ENCODE measurements at regions not wholly inside any gene's neighbourhood (a gene's known extent, or its start where the extent isn't known, plus 50 kb on each side); places are given as distances from the start of the nearest gene placed in this dataset.

DNA sequence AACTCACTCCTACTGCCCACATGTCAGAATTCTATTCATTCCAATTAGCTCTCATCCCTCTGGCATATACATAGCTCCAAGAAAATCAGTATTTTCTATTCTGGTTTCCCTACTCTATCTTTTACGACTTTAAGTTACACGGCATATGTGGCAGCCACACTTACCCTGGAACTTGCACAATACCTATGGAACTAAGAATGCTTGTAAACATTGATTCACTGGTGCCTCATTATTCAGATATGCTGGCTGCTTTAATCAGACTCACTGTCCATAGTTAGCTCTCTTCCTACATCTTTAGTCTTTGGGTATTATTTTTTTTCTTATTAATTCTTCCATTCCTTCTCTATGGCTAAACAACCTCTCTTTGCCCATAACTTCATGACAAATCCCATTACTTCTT is 1519.9 kb upstream of the ACVR2A start:
- Histone ChIP-seq H3K27me3 (replicated peaks in 2 of 5; ENCODE audit: control insufficient read depth in 4 of 5, insufficient read depth in 5 of 5, low read length in 4 of 5) (no peaks in the 10 kb centered on the region), H3K9me3 (ENCODE audit: control extremely low read depth in 1 of 5, control insufficient read depth in 4 of 5, insufficient read depth in 2 of 5, low read depth in 1 of 5, low read length in 4 of 5) (no peaks in the 10 kb centered on the region), H3K4me1 (ENCODE audit: control extremely low read depth in 1 of 4, control insufficient read depth in 4 of 4, insufficient read depth in 4 of 4, low read length in 3 of 4) (peaks cover 9 to 27% (median 12%) of the 10 kb centered on the region in 4 experiments), H3K27ac (ENCODE audit: insufficient read depth in 1 of 2, low read depth in 1 of 2, low read length in 2 of 2, poor library complexity in 1 of 2, severe bottlenecking in 2 of 2) (no peak overlapping the region), H3K4me3 (ENCODE audit: control insufficient read depth in 1 of 7, extremely low read depth in 1 of 7, insufficient read depth in 4 of 7, low read depth in 2 of 7, low read length in 6 of 7) (no peak overlapping the region), H3K36me3 (ENCODE audit: control insufficient read depth in 4 of 4, insufficient read depth in 4 of 4, low read length in 3 of 4) (no peaks in the 10 kb centered on the region)
- POLR2A ChIA-PET = no interaction called here
- no peak for DNase-seq
- CTCF ChIA-PET = no interaction called here
- 96% methylated on average over 2 of the region's 2 CpGs for WGBS (ENCODE audit: insufficient coverage)

DNA sequence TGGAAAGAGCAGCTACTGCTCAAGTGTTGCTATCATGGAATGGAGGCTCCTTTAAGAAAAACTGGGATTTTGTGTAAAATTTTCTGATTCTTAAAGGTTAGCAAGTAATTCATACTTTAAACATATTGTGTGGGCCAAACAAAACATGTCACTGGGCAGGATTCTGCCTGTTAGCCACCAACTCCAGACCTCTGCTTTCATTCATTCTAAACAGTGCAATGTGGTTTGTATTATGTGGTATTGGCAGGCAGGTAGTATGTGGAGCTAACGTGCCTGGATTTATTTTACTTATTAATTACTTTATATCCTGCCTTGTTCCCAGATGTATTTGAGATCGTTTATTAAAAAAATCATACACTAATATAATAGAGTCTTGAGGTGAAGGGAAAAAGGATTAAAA is 1521.3 kb upstream of the ACVR2A start:
- Histone ChIP-seq H3K27ac (ENCODE audit: insufficient read depth in 1 of 2, low read depth in 1 of 2, low read length in 2 of 2, poor library complexity in 1 of 2, severe bottlenecking in 2 of 2) (no peak overlapping the region), H3K4me3 (ENCODE audit: control insufficient read depth in 1 of 7, extremely low read depth in 1 of 7, insufficient read depth in 4 of 7, low read depth in 2 of 7, low read length in 6 of 7) (no peak overlapping the region), H3K4me1 (ENCODE audit: control extremely low read depth in 1 of 4, control insufficient read depth in 4 of 4, insufficient read depth in 4 of 4, low read length in 3 of 4) (peaks cover 9 to 27% (median 12%) of the 10 kb centered on the region in 4 experiments), H3K27me3 (replicated peaks in 2 of 5; ENCODE audit: control insufficient read depth in 4 of 5, insufficient read depth in 5 of 5, low read length in 4 of 5) (no peaks in the 10 kb centered on the region), H3K9me3 (ENCODE audit: control extremely low read depth in 1 of 5, control insufficient read depth in 4 of 5, insufficient read depth in 2 of 5, low read depth in 1 of 5, low read length in 4 of 5) (no peaks in the 10 kb centered on the region), H3K36me3 (ENCODE audit: control insufficient read depth in 4 of 4, insufficient read depth in 4 of 4, low read length in 3 of 4) (no peaks in the 10 kb centered on the region)
- CTCF ChIA-PET = no interaction called here
- DNase-seq = no peak
- no CpG with 5 or more reads among the region's 2 CpGs for WGBS (ENCODE audit: insufficient coverage)
- POLR2A ChIA-PET = no interaction called here

DNA sequence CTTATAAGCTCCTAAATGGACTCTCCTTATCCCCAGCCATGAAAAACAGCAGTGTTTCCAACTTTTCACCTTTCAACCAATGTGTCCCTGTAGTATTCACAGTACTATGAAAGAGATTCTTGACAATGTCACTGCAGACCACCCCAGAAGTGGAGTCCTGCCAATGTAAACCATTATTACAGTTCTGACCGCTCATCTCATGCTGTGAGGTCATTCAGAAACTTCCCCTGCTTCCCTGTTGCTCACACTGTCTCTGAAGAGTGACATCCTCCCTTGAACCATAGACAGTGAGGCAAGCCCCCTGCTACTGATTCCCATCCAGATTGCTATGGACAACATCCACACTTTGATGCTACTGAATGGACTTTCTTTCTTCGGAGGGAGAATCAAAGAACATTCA is 1523.7 kb upstream of the ACVR2A start:
- Histone ChIP-seq H3K4me3 (ENCODE audit: control insufficient read depth in 1 of 7, extremely low read depth in 1 of 7, insufficient read depth in 4 of 7, low read depth in 2 of 7, low read length in 6 of 7) (no peak overlapping the region), H3K4me1 (ENCODE audit: control extremely low read depth in 1 of 4, control insufficient read depth in 4 of 4, insufficient read depth in 4 of 4, low read length in 3 of 4) (peaks cover under 1 to 17% (median 8%) of the 10 kb centered on the region in 4 experiments), H3K9me3 (ENCODE audit: control extremely low read depth in 1 of 5, control insufficient read depth in 4 of 5, insufficient read depth in 2 of 5, low read depth in 1 of 5, low read length in 4 of 5) (no peaks in the 10 kb centered on the region), H3K36me3 (ENCODE audit: control insufficient read depth in 4 of 4, insufficient read depth in 4 of 4, low read length in 3 of 4) (no peaks in the 10 kb centered on the region), H3K27ac (ENCODE audit: insufficient read depth in 1 of 2, low read depth in 1 of 2, low read length in 2 of 2, poor library complexity in 1 of 2, severe bottlenecking in 2 of 2) (no peak overlapping the region), H3K27me3 (replicated peaks in 2 of 5; ENCODE audit: control insufficient read depth in 4 of 5, insufficient read depth in 5 of 5, low read length in 4 of 5) (no peaks in the 10 kb centered on the region)
- DNase-seq = no peak
- POLR2A ChIA-PET = no interaction called here
- CTCF ChIA-PET = no interaction called here
- 76% methylated on average over 2 of the region's 2 CpGs for WGBS (ENCODE audit: insufficient coverage)

DNA sequence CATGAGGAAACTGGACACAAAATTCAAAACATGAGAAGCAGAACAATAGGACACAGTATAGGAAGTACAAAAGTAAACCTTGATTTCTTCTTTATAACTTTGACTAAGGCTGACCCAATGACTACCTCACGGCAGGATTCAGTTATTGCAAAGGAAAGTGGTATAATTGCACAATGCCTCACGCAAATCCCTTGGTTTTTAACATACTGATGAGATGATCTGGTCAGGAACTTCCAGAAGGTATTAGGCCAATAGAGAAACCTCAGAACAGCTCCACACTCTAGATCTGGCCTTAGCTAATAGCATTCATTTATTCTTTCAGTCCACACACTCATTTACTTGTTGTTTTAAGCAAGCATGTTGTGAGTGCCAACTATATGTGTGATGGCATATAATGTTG is 1526.9 kb upstream of the ACVR2A start:
- ChIA-PET CTCF (no interaction called here), POLR2A (no interaction called here)
- Histone ChIP-seq H3K4me1 (ENCODE audit: control extremely low read depth in 1 of 4, control insufficient read depth in 4 of 4, insufficient read depth in 4 of 4, low read length in 3 of 4) (peaks cover 0 to 13% (median 4%) of the 10 kb centered on the region in 4 experiments), H3K27ac (ENCODE audit: insufficient read depth in 1 of 2, low read depth in 1 of 2, low read length in 2 of 2, poor library complexity in 1 of 2, severe bottlenecking in 2 of 2) (no peak overlapping the region), H3K36me3 (ENCODE audit: control insufficient read depth in 4 of 4, insufficient read depth in 4 of 4, low read length in 3 of 4) (no peaks in the 10 kb centered on the region), H3K4me3 (ENCODE audit: control insufficient read depth in 1 of 7, extremely low read depth in 1 of 7, insufficient read depth in 4 of 7, low read depth in 2 of 7, low read length in 6 of 7) (no peak overlapping the region), H3K27me3 (replicated peaks in 2 of 5; ENCODE audit: control insufficient read depth in 4 of 5, insufficient read depth in 5 of 5, low read length in 4 of 5) (no peaks in the 10 kb centered on the region), H3K9me3 (ENCODE audit: control extremely low read depth in 1 of 5, control insufficient read depth in 4 of 5, insufficient read depth in 2 of 5, low read depth in 1 of 5, low read length in 4 of 5) (no peaks in the 10 kb centered on the region)
- WGBS (ENCODE audit: insufficient coverage) = 80% methylated on average over 2 of the region's 2 CpGs
- DNase-seq = no peak

DNA sequence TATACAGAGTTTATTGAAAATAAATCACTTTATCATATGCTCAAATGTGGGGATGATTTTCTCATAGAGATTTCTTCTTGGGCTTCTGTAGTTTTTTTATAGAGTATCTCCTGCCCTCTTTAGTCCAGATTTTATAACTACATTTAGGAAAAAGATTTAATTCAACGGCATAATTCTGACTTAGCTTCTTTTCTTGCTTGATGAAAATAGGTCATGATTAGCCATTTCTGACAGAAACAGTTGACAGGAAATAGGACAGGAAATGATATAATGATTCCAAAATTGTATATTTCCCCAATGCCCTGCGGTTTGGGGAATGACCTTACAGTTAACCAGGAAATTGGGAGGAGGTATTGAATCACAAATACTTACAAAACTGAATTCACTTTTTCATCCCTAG is 1531.9 kb upstream of the ACVR2A start:
- Histone ChIP-seq H3K36me3 (ENCODE audit: control insufficient read depth in 4 of 4, insufficient read depth in 4 of 4, low read length in 3 of 4) (no peaks in the 10 kb centered on the region), H3K9me3 (ENCODE audit: control extremely low read depth in 1 of 5, control insufficient read depth in 4 of 5, insufficient read depth in 2 of 5, low read depth in 1 of 5, low read length in 4 of 5) (no peaks in the 10 kb centered on the region), H3K27ac (ENCODE audit: insufficient read depth in 1 of 2, low read depth in 1 of 2, low read length in 2 of 2, poor library complexity in 1 of 2, severe bottlenecking in 2 of 2) (no peak overlapping the region), H3K27me3 (replicated peaks in 2 of 5; ENCODE audit: control insufficient read depth in 4 of 5, insufficient read depth in 5 of 5, low read length in 4 of 5) (no peaks in the 10 kb centered on the region), H3K4me3 (ENCODE audit: control insufficient read depth in 1 of 7, extremely low read depth in 1 of 7, insufficient read depth in 4 of 7, low read depth in 2 of 7, low read length in 6 of 7) (no peak overlapping the region), H3K4me1 (ENCODE audit: control extremely low read depth in 1 of 4, control insufficient read depth in 4 of 4, insufficient read depth in 4 of 4, low read length in 3 of 4) (peaks cover 0 to 6% (median 2%) of the 10 kb centered on the region in 4 experiments)
- POLR2A ChIA-PET = no interaction called here
- DNase-seq = peak; percentile 13 to 30 (median 16)
- no CpG with 5 or more reads among the region's 2 CpGs for WGBS (ENCODE audit: insufficient coverage)
- CTCF ChIA-PET = no interaction called here

DNA sequence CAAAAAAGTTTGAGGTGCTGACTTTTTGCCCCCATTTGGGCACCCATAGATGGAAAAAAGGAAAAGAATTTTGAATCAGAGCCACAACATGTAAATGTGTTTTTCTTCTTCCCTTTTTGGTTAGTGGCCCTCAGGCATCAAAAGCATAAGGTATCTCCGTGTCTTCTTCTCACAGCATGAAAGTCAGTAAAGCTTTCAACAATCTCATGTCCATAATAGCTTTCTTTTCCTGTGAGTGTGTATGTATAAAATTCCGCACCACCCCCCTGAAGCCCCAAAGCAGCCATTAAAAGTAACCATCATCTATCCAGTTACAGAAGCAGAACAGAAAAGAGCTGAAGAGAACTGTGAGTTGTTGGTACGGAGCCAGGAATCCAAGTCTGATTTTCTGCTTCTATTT is 1539.7 kb upstream of the ACVR2A start:
- Histone ChIP-seq H3K27me3 (replicated peaks in 2 of 5; ENCODE audit: control insufficient read depth in 4 of 5, insufficient read depth in 5 of 5, low read length in 4 of 5) (no peaks in the 10 kb centered on the region), H3K36me3 (ENCODE audit: control insufficient read depth in 4 of 4, insufficient read depth in 4 of 4, low read length in 3 of 4) (no peaks in the 10 kb centered on the region), H3K27ac (ENCODE audit: insufficient read depth in 1 of 2, low read depth in 1 of 2, low read length in 2 of 2, poor library complexity in 1 of 2, severe bottlenecking in 2 of 2) (no peak overlapping the region), H3K4me3 (ENCODE audit: control insufficient read depth in 1 of 7, extremely low read depth in 1 of 7, insufficient read depth in 4 of 7, low read depth in 2 of 7, low read length in 6 of 7) (no peak overlapping the region), H3K4me1 (ENCODE audit: control extremely low read depth in 1 of 4, control insufficient read depth in 4 of 4, insufficient read depth in 4 of 4, low read length in 3 of 4) (no peaks in the 10 kb centered on the region), H3K9me3 (ENCODE audit: control extremely low read depth in 1 of 5, control insufficient read depth in 4 of 5, insufficient read depth in 2 of 5, low read depth in 1 of 5, low read length in 4 of 5) (peaks cover 0 to 10% (median 0%) of the 10 kb centered on the region in 5 experiments)
- WGBS (ENCODE audit: insufficient coverage) = no CpG with 5 or more reads among the region's 3 CpGs
- CTCF ChIA-PET = no interaction called here
- no peak for DNase-seq
- POLR2A ChIA-PET = no interaction called here

DNA sequence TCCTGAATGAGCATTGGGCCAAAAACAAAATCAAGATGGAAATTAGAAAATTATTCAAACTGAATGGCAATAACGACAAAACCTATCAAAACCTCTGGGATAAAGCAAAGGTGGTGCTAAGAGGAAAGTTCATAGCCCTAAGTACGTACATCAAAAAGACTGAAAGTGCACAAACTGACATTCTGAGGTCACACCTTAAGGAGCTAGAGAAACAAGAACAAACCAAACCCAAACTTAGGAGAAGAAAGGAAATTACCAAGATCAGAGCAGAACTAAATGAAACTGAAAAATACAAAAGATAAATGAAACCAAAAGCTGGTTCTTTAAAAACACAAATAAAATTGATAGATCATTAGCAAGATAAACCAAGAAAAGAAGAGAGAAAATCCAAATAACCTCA is 1543.5 kb upstream of the ACVR2A start:
- DNase-seq = no peak
- Histone ChIP-seq H3K36me3 (ENCODE audit: control insufficient read depth in 4 of 4, insufficient read depth in 4 of 4, low read length in 3 of 4) (no peaks in the 10 kb centered on the region), H3K9me3 (ENCODE audit: control extremely low read depth in 1 of 5, control insufficient read depth in 4 of 5, insufficient read depth in 2 of 5, low read depth in 1 of 5, low read length in 4 of 5) (peaks cover 0 to 27% (median 5%) of the 10 kb centered on the region in 5 experiments), H3K27me3 (replicated peaks in 2 of 5; ENCODE audit: control insufficient read depth in 4 of 5, insufficient read depth in 5 of 5, low read length in 4 of 5) (no peaks in the 10 kb centered on the region), H3K27ac (ENCODE audit: insufficient read depth in 1 of 2, low read depth in 1 of 2, low read length in 2 of 2, poor library complexity in 1 of 2, severe bottlenecking in 2 of 2) (no peak overlapping the region), H3K4me1 (ENCODE audit: control extremely low read depth in 1 of 4, control insufficient read depth in 4 of 4, insufficient read depth in 4 of 4, low read length in 3 of 4) (no peaks in the 10 kb centered on the region), H3K4me3 (ENCODE audit: control insufficient read depth in 1 of 7, extremely low read depth in 1 of 7, insufficient read depth in 4 of 7, low read depth in 2 of 7, low read length in 6 of 7) (no peak overlapping the region)
- ChIA-PET POLR2A (no interaction called here), CTCF (no interaction called here)
- WGBS (ENCODE audit: insufficient coverage) = 100% methylated on average over 2 of the region's 2 CpGs

All from common myeloid progenitor, CD34-positive (primary cell).